GM18519 (cell line): ENCODE measurements at regions not wholly inside any gene's neighbourhood (a gene's known extent, or its start where the extent isn't known, plus 50 kb on each side); places are given as distances from the start of the nearest gene placed in this dataset.

Experiments used
- ATAC-seq: cut with Tn5 transposase; IDR thresholded peaks from one replicate; pipeline ENCODE4 v1.9.1; 2021; ENCODE audit warnings: mild to moderate bottlenecking, moderate library complexity; ENCODE audit not compliant: unreplicated experiment, low FRiP score

GRCh38 chr3:56986347-56986746 lies 74.1 kb upstream of the SPATA12 start:
- no peak for ATAC-seq

- ATAC-seq = no peak
Measured at GRCh38 chr3:56985878-56986277, 74.6 kb upstream of the SPATA12 start.

- no peak for ATAC-seq
Measured at GRCh38 chr3:56985460-56985859, 75.0 kb upstream of the SPATA12 start.

GRCh38 chr3:56983427-56983826 lies 77.0 kb upstream of the SPATA12 start:
- ATAC-seq = no peak

- ATAC-seq = no peak
Measured at GRCh38 chr3:56981445-56982230, 78.8 kb upstream of the SPATA12 start.

- no peak for ATAC-seq
Measured at GRCh38 chr3:56980798-56981390, 79.6 kb upstream of the SPATA12 start.

- ATAC-seq = no peak
Measured at GRCh38 chr3:56980243-56980642, 80.2 kb upstream of the SPATA12 start.

- no peak for ATAC-seq
Measured at GRCh38 chr3:56979791-56980190, 80.7 kb upstream of the SPATA12 start.

GRCh38 chr3:56977561-56977889 lies 82.9 kb upstream of the SPATA12 start:
- no peak for ATAC-seq

GRCh38 chr3:56976651-56977560 lies 83.6 kb upstream of the SPATA12 start:
- ATAC-seq = no peak

GRCh38 chr3:56975567-56975966 lies 84.9 kb upstream of the SPATA12 start:
- no peak for ATAC-seq

- no peak for ATAC-seq
Measured at GRCh38 chr3:56974247-56974930, 86.1 kb upstream of the SPATA12 start.

GRCh38 chr3:56971816-56972215 lies 88.6 kb upstream of the SPATA12 start:
- ATAC-seq = no peak

- ATAC-seq = no peak
Measured at GRCh38 chr3:56971261-56971660, 89.2 kb upstream of the SPATA12 start.

GRCh38 chr3:56970461-56970879 lies 90.0 kb upstream of the SPATA12 start:
- ATAC-seq = no peak

- ATAC-seq = no peak
Measured at GRCh38 chr3:56969851-56970250, 90.6 kb upstream of the SPATA12 start.

GRCh38 chr3:56966509-56966908 lies 94.0 kb upstream of the SPATA12 start:
- ATAC-seq = no peak

- ATAC-seq = no peak
Measured at GRCh38 chr3:56966104-56966503, 94.4 kb upstream of the SPATA12 start.

- ATAC-seq = no peak
Measured at GRCh38 chr3:56962922-56963321, 97.5 kb upstream of the SPATA12 start.

- no peak for ATAC-seq
Measured at GRCh38 chr3:56962206-56962605, 98.3 kb upstream of the SPATA12 start.
